BE2C (cell line): ENCODE measurements at regions not wholly inside any gene's neighbourhood (a gene's known extent, or its start where the extent isn't known, plus 50 kb on each side); places are given as distances from the start of the nearest gene placed in this dataset.

ENCODE experiments used
- DNase-seq: peaks from one replicate; pipeline ENCODE4 v3.0.0-alpha.2; 2020
- H3K27me3 ChIP-seq: fragments of 250-450 bp; sonication (Bioruptor Pico); 2 replicates; pipeline ENCODE4 v1.5.1; 2020; ENCODE audit warnings: mild to moderate bottlenecking
- H3K36me3 ChIP-seq: fragments of 250-450 bp; sonication (Bioruptor Pico); 2 replicates; pipeline ENCODE4 v1.5.1; 2020; ENCODE audit warnings: mild to moderate bottlenecking
- H3K4me1 ChIP-seq: fragments of 250-450 bp; sonication (Bioruptor Pico); 2 replicates; pipeline ENCODE4 v1.5.1; 2020
- H3K4me3 ChIP-seq: 2 replicates; pipeline ENCODE4 v1.5.1; 2011; ENCODE audit warnings: low read depth, low read length
- H3K9me3 ChIP-seq: fragments of 250-450 bp; sonication (Bioruptor Pico); 2 replicates; pipeline ENCODE4 v1.5.1; 2020
- CTCF ChIP-seq: IDR thresholded peaks from 2 replicates; pipeline ENCODE4 v1.5.1; 2012; ENCODE audit warnings: mild to moderate bottlenecking, low read depth, low read length

- H3K4me1 ChIP-seq = no peaks in the 10 kb centered on the region
- TF ChIP-seq CTCF = no peak
- H3K4me3 ChIP-seq = no peak overlapping the region
- no peaks in the 10 kb centered on the region for H3K9me3 ChIP-seq
- DNase-seq = no peak
- H3K27me3 ChIP-seq = no peaks in the 10 kb centered on the region
- no peaks in the 10 kb centered on the region for H3K36me3 ChIP-seq
These were observed 216.3 kb upstream of the PARD3B start for GRCh38 chr2:204329016-204329415.

- TF ChIP-seq CTCF = no peak
- no peak overlapping the region for H3K4me3 ChIP-seq
- no peaks in the 10 kb centered on the region for H3K4me1 ChIP-seq
- no peaks in the 10 kb centered on the region for H3K27me3 ChIP-seq
- DNase-seq = no peak
- no peaks in the 10 kb centered on the region for H3K9me3 ChIP-seq
- no peaks in the 10 kb centered on the region for H3K36me3 ChIP-seq
These were observed 215.7 kb upstream of the PARD3B start for GRCh38 chr2:204329532-204329931.

- H3K36me3 ChIP-seq = no peaks in the 10 kb centered on the region
- DNase-seq = no peak
- H3K27me3 ChIP-seq = no peaks in the 10 kb centered on the region
- H3K4me1 ChIP-seq = no peaks in the 10 kb centered on the region
- no peaks in the 10 kb centered on the region for H3K9me3 ChIP-seq
- no peak for TF ChIP-seq CTCF
- no peak overlapping the region for H3K4me3 ChIP-seq
These were observed 214.1 kb upstream of the PARD3B start for GRCh38 chr2:204331180-204331579.

- Histone ChIP-seq H3K27me3 (no peaks in the 10 kb centered on the region), H3K4me1 (no peaks in the 10 kb centered on the region), H3K36me3 (no peaks in the 10 kb centered on the region), H3K9me3 (no peaks in the 10 kb centered on the region), H3K4me3 (no peak overlapping the region)
- no peak for TF ChIP-seq CTCF
- no peak for DNase-seq
These were observed 213.3 kb upstream of the PARD3B start for GRCh38 chr2:204331988-204332387.

GRCh38 chr2:204332706-204333105 lies 212.6 kb upstream of the PARD3B start:
- Histone ChIP-seq H3K9me3 (no peaks in the 10 kb centered on the region), H3K4me3 (no peak overlapping the region), H3K36me3 (no peaks in the 10 kb centered on the region), H3K4me1 (no peaks in the 10 kb centered on the region), H3K27me3 (no peaks in the 10 kb centered on the region)
- no peak for TF ChIP-seq CTCF
- no peak for DNase-seq

GRCh38 chr2:204333861-204334260 lies 211.4 kb upstream of the PARD3B start:
- no peak for TF ChIP-seq CTCF
- H3K36me3 ChIP-seq = no peaks in the 10 kb centered on the region
- H3K27me3 ChIP-seq = no peaks in the 10 kb centered on the region
- DNase-seq = no peak
- H3K4me1 ChIP-seq = no peaks in the 10 kb centered on the region
- no peaks in the 10 kb centered on the region for H3K9me3 ChIP-seq
- no peak overlapping the region for H3K4me3 ChIP-seq
